HAP-1 (cell line): ENCODE measurements at regions not wholly inside any gene's neighbourhood (a gene's known extent, or its start where the extent isn't known, plus 50 kb on each side); places are given as distances from the start of the nearest gene placed in this dataset.
A peak's percentile ranks its signal among the peaks of the same experiment; 100 is the strongest.

ENCODE experiments used
- DNase-seq, 2 experiments: peaks; one replicate each; pipeline ENCODE4 v3.0.0-alpha.2; 2016 to 2020; ENCODE audit warnings: low spot score in 2 of 2
- H3K27me3 ChIP-seq: fragments of 250-450 bp; sonication (Bioruptor Pico); 2 replicates; pipeline ENCODE4 v1.5.1; 2020; ENCODE audit warnings: low read depth, mild to moderate bottlenecking, moderate library complexity
- H3K36me3 ChIP-seq: fragments of 250-450 bp; sonication (Bioruptor Pico); replicated peaks from 2 replicates; pipeline ENCODE4 v1.5.1; 2020; ENCODE audit warnings: mild to moderate bottlenecking
- H3K4me1 ChIP-seq: fragments of 250-450 bp; sonication (Bioruptor Pico); 2 replicates; pipeline ENCODE4 v1.5.1; 2020; ENCODE audit warnings: mild to moderate bottlenecking
- H3K4me3 ChIP-seq: fragments of 250-450 bp; sonication (Bioruptor Pico); 2 replicates; pipeline ENCODE4 v1.5.1; 2020; ENCODE audit warnings: mild to moderate bottlenecking, moderate library complexity
- H3K9me3 ChIP-seq: fragments of 250-450 bp; sonication (Bioruptor Pico); 2 replicates; pipeline ENCODE4 v1.5.1; 2020; ENCODE audit warnings: mild to moderate bottlenecking, moderate library complexity
- in situ Hi-C: fragments of 300-500 bp; cut with MboI; formaldehyde crosslinking; loops from 3 replicates; pipeline ENCODE4 v1.14.3; 2020; ENCODE audit warnings: low sequenced_read_pairs, inconsistent platforms, mixed read lengths

GRCh38 chr6:165819394-165819793 lies 156.4 kb upstream of the PDE10A start:
- Histone ChIP-seq H3K9me3 (no peaks in the 10 kb centered on the region), H3K4me3 (no peak overlapping the region), H3K27me3 (no peaks in the 10 kb centered on the region; the same call in 1 of the 2 replicates), H3K4me1 (no peaks in the 10 kb centered on the region), H3K36me3 (no peaks in the 10 kb centered on the region)
- DNase-seq, result no peak
- in situ Hi-C loops, result no loop called here

GRCh38 chr6:165818200-165818599 lies 155.2 kb upstream of the PDE10A start:
- H3K27me3 ChIP-seq, result no peaks in the 10 kb centered on the region; the same call in 1 of the 2 replicates
- no peak for DNase-seq
- H3K4me1 ChIP-seq, result no peaks in the 10 kb centered on the region
- in situ Hi-C loops, result no loop called here
- H3K36me3 ChIP-seq, result no peaks in the 10 kb centered on the region
- no peaks in the 10 kb centered on the region for H3K9me3 ChIP-seq
- no peak overlapping the region for H3K4me3 ChIP-seq

GRCh38 chr6:165817771-165818170 lies 154.7 kb upstream of the PDE10A start:
- Histone ChIP-seq H3K36me3 (no peaks in the 10 kb centered on the region), H3K4me1 (no peaks in the 10 kb centered on the region), H3K27me3 (no peaks in the 10 kb centered on the region; the same call in 1 of the 2 replicates), H3K4me3 (no peak overlapping the region), H3K9me3 (no peaks in the 10 kb centered on the region)
- no peak for DNase-seq
- in situ Hi-C loops, result no loop called here

- in situ Hi-C loops, result no loop called here
- Histone ChIP-seq H3K4me1 (no peaks in the 10 kb centered on the region), H3K4me3 (no peak overlapping the region), H3K27me3 (no peaks in the 10 kb centered on the region; the same call in 1 of the 2 replicates), H3K9me3 (no peaks in the 10 kb centered on the region), H3K36me3 (no peaks in the 10 kb centered on the region)
- DNase-seq, result no peak
These were observed 154.1 kb upstream of the PDE10A start for GRCh38 chr6:165817148-165817547.

- Histone ChIP-seq H3K9me3 (no peaks in the 10 kb centered on the region), H3K27me3 (no peaks in the 10 kb centered on the region; the same call in 1 of the 2 replicates), H3K4me1 (no peaks in the 10 kb centered on the region), H3K36me3 (no peaks in the 10 kb centered on the region), H3K4me3 (no peak overlapping the region)
- in situ Hi-C loops, result no loop called here
- DNase-seq, result no peak
These were observed 151.6 kb upstream of the PDE10A start for GRCh38 chr6:165814679-165815078.

- no peaks in the 10 kb centered on the region for H3K36me3 ChIP-seq
These were observed 148.5 kb upstream of the PDE10A start for GRCh38 chr6:165811512-165811911.

GRCh38 chr6:165808021-165808420 lies 145.0 kb upstream of the PDE10A start:
- Histone ChIP-seq H3K27me3 (no peaks in the 10 kb centered on the region), H3K36me3 (no peaks in the 10 kb centered on the region), H3K4me3 (no peak overlapping the region), H3K9me3 (no peaks in the 10 kb centered on the region), H3K4me1 (no peaks in the 10 kb centered on the region; the same call in 1 of the 2 replicates)
- DNase-seq, result no peak
- in situ Hi-C loops, result no loop called here

More at GRCh38 chr6:165811512-165811911, 148.5 kb upstream of the PDE10A start:
- H3K4me1 ChIP-seq, result no peaks in the 10 kb centered on the region; the same call in 1 of the 2 replicates
- in situ Hi-C loops, result no loop called here
- H3K4me3 ChIP-seq, result no peak overlapping the region
- no peaks in the 10 kb centered on the region for H3K27me3 ChIP-seq
- DNase-seq, result no peak
- no peaks in the 10 kb centered on the region for H3K9me3 ChIP-seq

GRCh38 chr6:165807249-165807960 lies 144.4 kb upstream of the PDE10A start:
- Histone ChIP-seq H3K4me1 (no peaks in the 10 kb centered on the region; the same call in 1 of the 2 replicates), H3K27me3 (no peaks in the 10 kb centered on the region), H3K36me3 (no peaks in the 10 kb centered on the region), H3K4me3 (no peak overlapping the region), H3K9me3 (no peaks in the 10 kb centered on the region)
- in situ Hi-C loops, result no loop called here
- peak; percentile 44 to 57 for DNase-seq

GRCh38 chr6:165806126-165806810 lies 143.2 kb upstream of the PDE10A start:
- Histone ChIP-seq H3K36me3 (no peaks in the 10 kb centered on the region), H3K27me3 (no peaks in the 10 kb centered on the region), H3K4me1 (no peaks in the 10 kb centered on the region; the same call in 1 of the 2 replicates), H3K9me3 (no peaks in the 10 kb centered on the region), H3K4me3 (no peak overlapping the region)
- in situ Hi-C loops, result no loop called here
- no peak for DNase-seq

- no peaks in the 10 kb centered on the region for H3K27me3 ChIP-seq
These were observed 142.6 kb upstream of the PDE10A start for GRCh38 chr6:165805636-165806035.

GRCh38 chr6:165805067-165805555 lies 142.1 kb upstream of the PDE10A start:
- no peak for DNase-seq

More at GRCh38 chr6:165805636-165806035, 142.6 kb upstream of the PDE10A start:
- in situ Hi-C loops, result no loop called here
- no peaks in the 10 kb centered on the region for H3K36me3 ChIP-seq
- no peak for DNase-seq
- no peaks in the 10 kb centered on the region; the same call in 1 of the 2 replicates for H3K4me1 ChIP-seq
- no peak overlapping the region for H3K4me3 ChIP-seq
- H3K9me3 ChIP-seq, result no peaks in the 10 kb centered on the region

GRCh38 chr6:165804331-165805066 lies 141.5 kb upstream of the PDE10A start:
- Histone ChIP-seq H3K36me3 (no peaks in the 10 kb centered on the region), H3K9me3 (no peaks in the 10 kb centered on the region), H3K4me1 (no peaks in the 10 kb centered on the region; the same call in 1 of the 2 replicates), H3K4me3 (no peak overlapping the region), H3K27me3 (no peaks in the 10 kb centered on the region)
- no peak for DNase-seq
- in situ Hi-C loops, result no loop called here

More at GRCh38 chr6:165805067-165805555, 142.1 kb upstream of the PDE10A start:
- H3K36me3 ChIP-seq, result no peaks in the 10 kb centered on the region
- no peaks in the 10 kb centered on the region for H3K27me3 ChIP-seq
- H3K4me3 ChIP-seq, result no peak overlapping the region
- H3K9me3 ChIP-seq, result no peaks in the 10 kb centered on the region
- in situ Hi-C loops, result no loop called here
- H3K4me1 ChIP-seq, result no peaks in the 10 kb centered on the region; the same call in 1 of the 2 replicates

GRCh38 chr6:165800337-165800736 lies 137.3 kb upstream of the PDE10A start:
- DNase-seq, result no peak
- H3K27me3 ChIP-seq, result no peaks in the 10 kb centered on the region
- no peaks in the 10 kb centered on the region for H3K4me1 ChIP-seq
- H3K9me3 ChIP-seq, result no peaks in the 10 kb centered on the region
- H3K4me3 ChIP-seq, result no peak overlapping the region
- no peaks in the 10 kb centered on the region for H3K36me3 ChIP-seq
- in situ Hi-C loops, result no loop called here
